Hematopoietic multipotent progenitor cell treated with erythropoietin and hydrocortisone succinate and interleukin-3 and kit ligand, for 17 days (in vitro differentiated cells): ENCODE measurements at regions not wholly inside any gene's neighbourhood (a gene's known extent, or its start where the extent isn't known, plus 50 kb on each side); places are given as distances from the start of the nearest gene placed in this dataset.

Source experiments
- DNase-seq: peaks from one replicate; pipeline ENCODE4 v3.0.0-alpha.2; 2015; ENCODE audit warnings: low spot score

GRCh38 chr9:95757439-95757838 lies 118.1 kb upstream of the ERCC6L2 start:
- no peak for DNase-seq

GRCh38 chr9:95756986-95757385 lies 118.5 kb upstream of the ERCC6L2 start:
- no peak for DNase-seq

GRCh38 chr9:95756101-95756500 lies 119.4 kb upstream of the ERCC6L2 start:
- DNase-seq: no peak

- DNase-seq: no peak
These were observed 120.1 kb upstream of the ERCC6L2 start for GRCh38 chr9:95755421-95755730.

- DNase-seq: no peak
These were observed 120.7 kb upstream of the ERCC6L2 start for GRCh38 chr9:95754533-95755420.

GRCh38 chr9:95753762-95754465 lies 121.6 kb upstream of the ERCC6L2 start:
- no peak for DNase-seq

- no peak for DNase-seq
These were observed 123.3 kb upstream of the ERCC6L2 start for GRCh38 chr9:95752129-95752731.

- no peak for DNase-seq
These were observed 124.0 kb upstream of the ERCC6L2 start for GRCh38 chr9:95751520-95751790.

GRCh38 chr9:95750725-95751519 lies 124.6 kb upstream of the ERCC6L2 start:
- DNase-seq: no peak

- no peak for DNase-seq
These were observed 126.0 kb upstream of the ERCC6L2 start for GRCh38 chr9:95749493-95749892.

GRCh38 chr9:95746408-95747180 lies 128.9 kb upstream of the ERCC6L2 start:
- no peak for DNase-seq

- DNase-seq: no peak
These were observed 132.7 kb upstream of the ERCC6L2 start for GRCh38 chr9:95742821-95743220.

- no peak for DNase-seq
These were observed 133.9 kb upstream of the ERCC6L2 start for GRCh38 chr9:95741631-95742030.

GRCh38 chr9:95740217-95741004 lies 135.1 kb upstream of the ERCC6L2 start:
- DNase-seq: no peak

- no peak for DNase-seq
These were observed 137.1 kb upstream of the ERCC6L2 start for GRCh38 chr9:95738438-95738837.

GRCh38 chr9:95736891-95737522 lies 138.5 kb upstream of the ERCC6L2 start:
- no peak for DNase-seq

GRCh38 chr9:95736370-95736769 lies 139.1 kb upstream of the ERCC6L2 start:
- no peak for DNase-seq

GRCh38 chr9:95735701-95736100 lies 139.8 kb upstream of the ERCC6L2 start:
- DNase-seq: no peak

GRCh38 chr9:95733741-95734666 lies 141.5 kb upstream of the ERCC6L2 start:
- no peak for DNase-seq
